ENCODE measurements at regions not wholly inside any gene's neighbourhood (a gene's known extent, or its start where the extent isn't known, plus 50 kb on each side); places are given as distances from the start of the nearest gene placed in this dataset.

DNA sequence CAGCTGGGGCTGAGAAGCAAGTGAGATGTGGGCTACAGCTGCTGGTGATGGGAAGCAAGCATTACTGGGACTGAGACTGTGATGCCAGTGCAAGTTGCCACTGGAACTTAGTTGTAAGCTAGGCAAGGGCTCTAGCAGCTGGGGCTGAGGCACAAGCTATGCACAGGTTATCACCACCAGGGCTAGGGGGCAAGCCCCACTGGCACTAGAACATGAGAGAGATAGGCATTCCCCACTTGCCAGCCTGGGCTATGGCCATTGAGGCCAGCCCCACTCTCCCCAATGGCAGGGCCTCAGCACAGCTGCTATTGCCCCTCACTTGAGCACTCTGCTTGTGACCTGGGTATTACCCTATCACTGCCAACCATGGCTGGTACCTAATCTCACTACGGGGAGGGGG lies 130.8 kb upstream of the SMIM31 start:
- TF ChIP-seq YY1 (IDR thresholded peaks at IDR 0.05; ENCODE audit: insufficient read depth, insufficient read length) (no peak), ZNF274 (IDR thresholded peaks at IDR 0.05; ENCODE audit: low read depth, low read length) (no peak)

Data from NT2/D1 (cell line).